ENCODE measurements at regions not wholly inside any gene's neighbourhood (a gene's known extent, or its start where the extent isn't known, plus 50 kb on each side); places are given as distances from the start of the nearest gene placed in this dataset.

GRCh38 chr12:128076188-128076587, 190.8 kb upstream of the TMEM132C start:
- Mint-ChIP-seq H3K36me3 (ENCODE audit: low read depth) (no peaks in the 10 kb centered on the region), H3K4me3 (no peak overlapping the region), H3K9me3 (peaks cover 11% of the 10 kb centered on the region), H3K27me3 (no peaks in the 10 kb centered on the region), H3K4me1 (no peaks in the 10 kb centered on the region), H3K27ac (no peak overlapping the region)
- ATAC-seq (ENCODE audit: low read depth), result no peak
- CTCF ChIA-PET, result no interaction called here
- TF ChIP-seq, protein P1, sequence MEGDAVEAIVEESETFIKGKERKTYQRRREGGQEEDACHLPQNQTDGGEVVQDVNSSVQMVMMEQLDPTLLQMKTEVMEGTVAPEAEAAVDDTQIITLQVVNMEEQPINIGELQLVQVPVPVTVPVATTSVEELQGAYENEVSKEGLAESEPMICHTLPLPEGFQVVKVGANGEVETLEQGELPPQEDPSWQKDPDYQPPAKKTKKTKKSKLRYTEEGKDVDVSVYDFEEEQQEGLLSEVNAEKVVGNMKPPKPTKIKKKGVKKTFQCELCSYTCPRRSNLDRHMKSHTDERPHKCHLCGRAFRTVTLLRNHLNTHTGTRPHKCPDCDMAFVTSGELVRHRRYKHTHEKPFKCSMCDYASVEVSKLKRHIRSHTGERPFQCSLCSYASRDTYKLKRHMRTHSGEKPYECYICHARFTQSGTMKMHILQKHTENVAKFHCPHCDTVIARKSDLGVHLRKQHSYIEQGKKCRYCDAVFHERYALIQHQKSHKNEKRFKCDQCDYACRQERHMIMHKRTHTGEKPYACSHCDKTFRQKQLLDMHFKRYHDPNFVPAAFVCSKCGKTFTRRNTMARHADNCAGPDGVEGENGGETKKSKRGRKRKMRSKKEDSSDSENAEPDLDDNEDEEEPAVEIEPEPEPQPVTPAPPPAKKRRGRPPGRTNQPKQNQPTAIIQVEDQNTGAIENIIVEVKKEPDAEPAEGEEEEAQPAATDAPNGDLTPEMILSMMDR (IDR thresholded peaks at IDR 0.05), result no peak
- DNase-seq, result no peak
- intact Hi-C loops (cut with micrococcal nuclease), result no loop called here
- POLR2A ChIA-PET, result no interaction called here

GRCh38 chr12:128077211-128077916, 189.6 kb upstream of the TMEM132C start:
- POLR2A ChIA-PET, result no interaction called here
- no peaks in the 10 kb centered on the region for H3K27me3 Mint-ChIP-seq
- no peak for ATAC-seq (ENCODE audit: low read depth)
- H3K4me3 Mint-ChIP-seq, result no peak overlapping the region
- intact Hi-C loops (cut with micrococcal nuclease), result no loop called here
- no peaks in the 10 kb centered on the region for H3K4me1 Mint-ChIP-seq
- DNase-seq, result no peak
- CTCF ChIA-PET, result no interaction called here
- TF ChIP-seq, protein P1 (IDR thresholded peaks at IDR 0.05), result no peak
- no peaks in the 10 kb centered on the region for H3K36me3 Mint-ChIP-seq (ENCODE audit: low read depth)
- peaks cover 11% of the 10 kb centered on the region for H3K9me3 Mint-ChIP-seq
- H3K27ac Mint-ChIP-seq, result no peak overlapping the region

DNA sequence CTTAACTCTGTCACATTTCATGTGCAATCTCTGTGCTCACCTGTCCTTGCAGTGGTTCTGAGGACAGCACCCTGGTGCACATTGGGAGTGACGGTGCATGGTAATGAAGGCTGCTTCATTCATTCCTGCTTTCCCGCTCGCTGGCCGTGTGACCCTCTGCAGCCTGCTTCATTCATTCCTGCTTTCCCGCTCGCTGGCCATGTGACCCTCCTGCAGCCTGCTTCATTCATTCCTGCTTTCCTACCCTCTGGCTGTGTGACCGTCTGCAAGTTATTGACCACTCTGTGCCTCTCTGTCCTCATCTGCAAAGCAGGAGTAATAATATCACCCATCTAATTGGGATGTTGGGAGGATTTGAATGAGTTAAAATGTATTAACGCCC, 189.1 kb upstream of the TMEM132C start:
- no peak for DNase-seq
- Mint-ChIP-seq H3K27ac (no peak overlapping the region), H3K9me3 (peaks cover 11% of the 10 kb centered on the region), H3K27me3 (no peaks in the 10 kb centered on the region), H3K4me1 (no peaks in the 10 kb centered on the region), H3K36me3 (ENCODE audit: low read depth) (no peaks in the 10 kb centered on the region), H3K4me3 (no peak overlapping the region)
- POLR2A ChIA-PET, result no interaction called here
- ATAC-seq (ENCODE audit: low read depth), result no peak
- intact Hi-C loops (cut with micrococcal nuclease), result no loop called here
- CTCF ChIA-PET, result no interaction called here
- TF ChIP-seq, protein P1 (IDR thresholded peaks at IDR 0.05), result no peak

DNA sequence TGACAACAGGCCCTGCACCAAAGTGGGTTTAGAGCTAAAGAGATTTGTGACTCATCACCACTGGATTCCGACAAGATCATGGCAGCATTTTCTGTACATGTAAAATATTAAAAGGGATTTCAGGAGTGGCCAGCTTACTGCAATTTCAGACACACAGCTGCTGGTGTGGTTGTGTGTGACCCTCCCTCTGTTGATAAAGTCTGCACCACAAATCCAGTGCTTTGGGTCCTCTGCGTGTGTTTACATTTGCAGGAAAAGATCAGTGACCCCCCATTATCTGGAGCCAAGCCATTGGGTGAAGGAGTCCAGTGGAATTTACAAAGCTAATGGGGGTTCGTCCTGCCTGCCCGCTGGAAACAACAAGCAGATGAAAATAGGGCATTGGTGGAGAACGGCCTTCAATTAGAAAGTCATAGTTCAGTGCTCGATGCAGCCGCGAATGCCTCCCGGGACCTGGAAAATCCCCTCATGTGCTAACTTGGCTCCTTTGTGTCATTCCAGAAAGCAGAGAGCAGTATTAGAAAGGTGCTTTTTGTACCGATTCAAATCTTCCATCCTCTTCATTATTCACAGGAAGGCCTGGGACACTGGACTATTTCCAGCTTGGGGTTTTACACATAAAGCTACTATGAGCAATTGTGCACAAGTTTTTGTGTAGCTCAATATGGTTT, 188.5 kb upstream of the TMEM132C start:
- POLR2A ChIA-PET, result no interaction called here
- CTCF ChIA-PET, result no interaction called here
- intact Hi-C loops (cut with micrococcal nuclease), result no loop called here
- no peaks in the 10 kb centered on the region for H3K27me3 Mint-ChIP-seq
- no peak overlapping the region for H3K27ac Mint-ChIP-seq
- no peak overlapping the region for H3K4me3 Mint-ChIP-seq
- peaks cover 11% of the 10 kb centered on the region for H3K9me3 Mint-ChIP-seq
- no peak for DNase-seq
- TF ChIP-seq, protein P1 (IDR thresholded peaks at IDR 0.05), result no peak
- no peaks in the 10 kb centered on the region for H3K36me3 Mint-ChIP-seq (ENCODE audit: low read depth)
- H3K4me1 Mint-ChIP-seq, result no peaks in the 10 kb centered on the region
- ATAC-seq (ENCODE audit: low read depth), result no peak

GRCh38 chr12:128079446-128079845, 187.5 kb upstream of the TMEM132C start:
- no peak for DNase-seq
- ChIA-PET CTCF (no interaction called here), POLR2A (no interaction called here)
- no peak overlapping the region for H3K27ac Mint-ChIP-seq
- no peak for ATAC-seq (ENCODE audit: low read depth)
- TF ChIP-seq, protein P1 (IDR thresholded peaks at IDR 0.05), result no peak
- peaks cover 9% of the 10 kb centered on the region for H3K9me3 Mint-ChIP-seq
- H3K27me3 Mint-ChIP-seq, result no peaks in the 10 kb centered on the region
- intact Hi-C loops (cut with micrococcal nuclease), result no loop called here
- H3K4me3 Mint-ChIP-seq, result no peak overlapping the region
- no peaks in the 10 kb centered on the region for H3K4me1 Mint-ChIP-seq
- no peaks in the 10 kb centered on the region for H3K36me3 Mint-ChIP-seq (ENCODE audit: low read depth)

Measured in activated B cell treated with CpG ODN at 0.5 μM for 24 hours (primary cell).